D721Med (cell line): ENCODE measurements at regions not wholly inside any gene's neighbourhood (a gene's known extent, or its start where the extent isn't known, plus 50 kb on each side); places are given as distances from the start of the nearest gene placed in this dataset.
"Not testable (repeated sequence)": the region's sequence is repeated elsewhere in the genome, so short reads cannot be mapped to it uniquely, and the experiment has no call there.

ENCODE experiments used
- DNase-seq: peaks from one replicate; pipeline ENCODE4 v3.0.0; 2011; ENCODE audit warnings: low spot score; ENCODE audit not compliant: insufficient read length
- FAIRE-seq: peaks from 2 replicates; lab custom pipeline; 2011; peaks lifted over from hg19 to GRCh38; lab: Jason Lieb, UNC
- CTCF ChIP-seq: IDR thresholded peaks from 2 replicates; pipeline ENCODE4 v1.5.1; 2012; ENCODE audit warnings: mild to moderate bottlenecking, control low read depth; ENCODE audit not compliant: insufficient read depth; ENCODE audit errors: missing control alignments

GRCh38 chr2:89027536-89027935, 336.1 kb downstream of the RPIA start:
- DNase-seq, FAIRE-seq: not testable (repeated sequence)

- not testable (repeated sequence) for FAIRE-seq
These were observed 337.8 kb downstream of the RPIA start for GRCh38 chr2:89029257-89029656.

GRCh38 chr2:89048138-89049066, 356.9 kb downstream of the RPIA start:
- not testable (repeated sequence) for FAIRE-seq, DNase-seq
- TF ChIP-seq CTCF: peak; percentile 54

More at GRCh38 chr2:89029257-89029656, 337.8 kb downstream of the RPIA start:
- not testable (repeated sequence) for DNase-seq

GRCh38 chr2:89058616-89059015, 367.1 kb downstream of the RPIA start:
- not testable (repeated sequence) for DNase-seq, FAIRE-seq

GRCh38 chr2:89061174-89061573, 369.7 kb downstream of the RPIA start:
- not testable (repeated sequence) for DNase-seq, FAIRE-seq

- DNase-seq, FAIRE-seq: not testable (repeated sequence)
These were observed 385.3 kb downstream of the RPIA start for GRCh38 chr2:89076771-89077170.

GRCh38 chr2:89092911-89093310, 401.4 kb downstream of the RPIA start:
- not testable (repeated sequence) for DNase-seq, FAIRE-seq

- not testable (repeated sequence) for DNase-seq, FAIRE-seq
These were observed 403.6 kb downstream of the RPIA start for GRCh38 chr2:89095060-89095459.

GRCh38 chr2:89102587-89102986, 411.1 kb downstream of the RPIA start:
- not testable (repeated sequence) for DNase-seq, FAIRE-seq

- FAIRE-seq, DNase-seq: not testable (repeated sequence)
These were observed 415.0 kb downstream of the RPIA start for GRCh38 chr2:89106369-89107019.

GRCh38 chr2:89112434-89112833, 421.0 kb downstream of the RPIA start:
- not testable (repeated sequence) for FAIRE-seq, DNase-seq
- peak; percentile 20 for TF ChIP-seq CTCF

GRCh38 chr2:89113286-89113685, 421.8 kb downstream of the RPIA start:
- FAIRE-seq, DNase-seq: not testable (repeated sequence)

GRCh38 chr2:89129440-89129839, 438.0 kb downstream of the RPIA start:
- DNase-seq, FAIRE-seq: not testable (repeated sequence)

- not testable (repeated sequence) for DNase-seq, FAIRE-seq
These were observed 439.3 kb downstream of the RPIA start for GRCh38 chr2:89130665-89131308.

- not testable (repeated sequence) for FAIRE-seq, DNase-seq
These were observed 451.5 kb downstream of the RPIA start for GRCh38 chr2:89142959-89143358.

- not testable (repeated sequence) for DNase-seq, FAIRE-seq
These were observed 453.9 kb downstream of the RPIA start for GRCh38 chr2:89145342-89145741.

GRCh38 chr2:89148256-89148655, 456.8 kb downstream of the RPIA start:
- DNase-seq, FAIRE-seq: not testable (repeated sequence)
